ENCODE measurements at regions not wholly inside any gene's neighbourhood (a gene's known extent, or its start where the extent isn't known, plus 50 kb on each side); places are given as distances from the start of the nearest gene placed in this dataset.

- Histone ChIP-seq H3K36me3 (no peaks in the 10 kb centered on the region), H3K4me3 (no peak overlapping the region), H3K27ac (no peak overlapping the region), H3K27me3 (no peaks in the 10 kb centered on the region), H3K9me3 (no peaks in the 10 kb centered on the region), H3K4me1 (no peaks in the 10 kb centered on the region)
- intact Hi-C loops (cut with DNase I): no loop called here
- TF ChIP-seq POLR2A (IDR thresholded peaks at IDR 0.05): no peak
- TF ChIP-seq POLR2AphosphoS5 (IDR thresholded peaks at IDR 0.05; ENCODE audit: insufficient read depth in 1 of 2, low read depth in 1 of 2): no peak
- no peak for TF ChIP-seq CTCF (IDR thresholded peaks at IDR 0.05)
- DNase-seq (ENCODE audit: extremely low spot score in 2 of 2): no peak
Measured at GRCh38 chr12:25659621-25660020, 106.5 kb upstream of the LMNTD1 start.

- intact Hi-C loops (cut with DNase I): no loop called here
- no peak for TF ChIP-seq CTCF (IDR thresholded peaks at IDR 0.05)
- TF ChIP-seq POLR2A (IDR thresholded peaks at IDR 0.05): no peak
- no peak for TF ChIP-seq POLR2AphosphoS5 (IDR thresholded peaks at IDR 0.05; ENCODE audit: insufficient read depth in 1 of 2, low read depth in 1 of 2)
- H3K27me3 ChIP-seq: no peaks in the 10 kb centered on the region
- DNase-seq (ENCODE audit: extremely low spot score in 2 of 2): no peak
- no peaks in the 10 kb centered on the region for H3K4me1 ChIP-seq
- H3K36me3 ChIP-seq: no peaks in the 10 kb centered on the region
- no peaks in the 10 kb centered on the region for H3K9me3 ChIP-seq
- H3K27ac ChIP-seq: no peak overlapping the region
- no peak overlapping the region for H3K4me3 ChIP-seq
Measured at GRCh38 chr12:25670076-25671055, 117.3 kb upstream of the LMNTD1 start.

- intact Hi-C loops (cut with DNase I): no loop called here
- H3K27ac ChIP-seq: no peak overlapping the region
- no peak for DNase-seq (ENCODE audit: extremely low spot score in 2 of 2)
- no peaks in the 10 kb centered on the region for H3K36me3 ChIP-seq
- H3K27me3 ChIP-seq: no peaks in the 10 kb centered on the region
- H3K4me1 ChIP-seq: no peaks in the 10 kb centered on the region
- no peak for TF ChIP-seq CTCF (IDR thresholded peaks at IDR 0.05)
- no peak for TF ChIP-seq POLR2A (IDR thresholded peaks at IDR 0.05)
- no peak for TF ChIP-seq POLR2AphosphoS5 (IDR thresholded peaks at IDR 0.05; ENCODE audit: insufficient read depth in 1 of 2, low read depth in 1 of 2)
- no peak overlapping the region for H3K4me3 ChIP-seq
- no peaks in the 10 kb centered on the region for H3K9me3 ChIP-seq
Measured at GRCh38 chr12:25675808-25676207, 122.7 kb upstream of the LMNTD1 start.

GRCh38 chr12:25677232-25677937 is 124.3 kb upstream of the LMNTD1 start:
- no peak for DNase-seq (ENCODE audit: extremely low spot score in 2 of 2)
- H3K4me1 ChIP-seq: no peaks in the 10 kb centered on the region
- no peaks in the 10 kb centered on the region for H3K27me3 ChIP-seq
- no peaks in the 10 kb centered on the region for H3K36me3 ChIP-seq
- no peak overlapping the region for H3K4me3 ChIP-seq
- TF ChIP-seq CTCF (IDR thresholded peaks at IDR 0.05) (no peak), POLR2A (IDR thresholded peaks at IDR 0.05) (no peak), POLR2AphosphoS5 (IDR thresholded peaks at IDR 0.05; ENCODE audit: insufficient read depth in 1 of 2, low read depth in 1 of 2) (no peak)
- H3K9me3 ChIP-seq: no peaks in the 10 kb centered on the region
- no peak overlapping the region for H3K27ac ChIP-seq
- intact Hi-C loops (cut with DNase I): no loop called here
